ENCODE measurements at regions not wholly inside any gene's neighbourhood (a gene's known extent, or its start where the extent isn't known, plus 50 kb on each side); places are given as distances from the start of the nearest gene placed in this dataset.

DNA sequence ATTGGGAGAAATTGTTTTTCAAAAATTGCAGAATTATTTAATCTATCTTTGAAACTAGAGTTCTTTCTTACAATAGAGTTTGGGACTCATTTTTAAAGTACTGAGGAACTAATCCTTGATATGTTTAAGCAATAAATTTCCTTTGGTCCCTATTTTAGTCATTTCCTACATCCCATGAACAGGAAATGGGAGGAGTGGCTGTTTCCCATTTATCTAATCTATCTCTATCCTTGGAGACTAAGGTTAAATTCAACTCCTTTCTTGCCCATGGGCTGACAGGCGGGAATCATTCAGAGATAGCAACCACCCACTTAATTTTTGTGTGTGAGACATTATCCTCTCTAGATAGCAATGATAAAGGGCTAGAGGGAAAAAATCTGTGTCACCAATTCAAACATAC is 131.6 kb upstream of the EMCN start:
- no peak for TF ChIP-seq POLR2A (IDR thresholded peaks at IDR 0.05)
- TF ChIP-seq, protein P1, sequence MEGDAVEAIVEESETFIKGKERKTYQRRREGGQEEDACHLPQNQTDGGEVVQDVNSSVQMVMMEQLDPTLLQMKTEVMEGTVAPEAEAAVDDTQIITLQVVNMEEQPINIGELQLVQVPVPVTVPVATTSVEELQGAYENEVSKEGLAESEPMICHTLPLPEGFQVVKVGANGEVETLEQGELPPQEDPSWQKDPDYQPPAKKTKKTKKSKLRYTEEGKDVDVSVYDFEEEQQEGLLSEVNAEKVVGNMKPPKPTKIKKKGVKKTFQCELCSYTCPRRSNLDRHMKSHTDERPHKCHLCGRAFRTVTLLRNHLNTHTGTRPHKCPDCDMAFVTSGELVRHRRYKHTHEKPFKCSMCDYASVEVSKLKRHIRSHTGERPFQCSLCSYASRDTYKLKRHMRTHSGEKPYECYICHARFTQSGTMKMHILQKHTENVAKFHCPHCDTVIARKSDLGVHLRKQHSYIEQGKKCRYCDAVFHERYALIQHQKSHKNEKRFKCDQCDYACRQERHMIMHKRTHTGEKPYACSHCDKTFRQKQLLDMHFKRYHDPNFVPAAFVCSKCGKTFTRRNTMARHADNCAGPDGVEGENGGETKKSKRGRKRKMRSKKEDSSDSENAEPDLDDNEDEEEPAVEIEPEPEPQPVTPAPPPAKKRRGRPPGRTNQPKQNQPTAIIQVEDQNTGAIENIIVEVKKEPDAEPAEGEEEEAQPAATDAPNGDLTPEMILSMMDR (IDR thresholded peaks at IDR 0.05): no peak

All from sigmoid colon (tissue), 3 donors.